ENCODE measurements at regions not wholly inside any gene's neighbourhood (a gene's known extent, or its start where the extent isn't known, plus 50 kb on each side); places are given as distances from the start of the nearest gene placed in this dataset.

- DNase-seq (ENCODE audit: low read depth), result no peak
- no peak overlapping the region for H3K4me3 ChIP-seq (ENCODE audit: low read length)
- TF ChIP-seq, protein P1, sequence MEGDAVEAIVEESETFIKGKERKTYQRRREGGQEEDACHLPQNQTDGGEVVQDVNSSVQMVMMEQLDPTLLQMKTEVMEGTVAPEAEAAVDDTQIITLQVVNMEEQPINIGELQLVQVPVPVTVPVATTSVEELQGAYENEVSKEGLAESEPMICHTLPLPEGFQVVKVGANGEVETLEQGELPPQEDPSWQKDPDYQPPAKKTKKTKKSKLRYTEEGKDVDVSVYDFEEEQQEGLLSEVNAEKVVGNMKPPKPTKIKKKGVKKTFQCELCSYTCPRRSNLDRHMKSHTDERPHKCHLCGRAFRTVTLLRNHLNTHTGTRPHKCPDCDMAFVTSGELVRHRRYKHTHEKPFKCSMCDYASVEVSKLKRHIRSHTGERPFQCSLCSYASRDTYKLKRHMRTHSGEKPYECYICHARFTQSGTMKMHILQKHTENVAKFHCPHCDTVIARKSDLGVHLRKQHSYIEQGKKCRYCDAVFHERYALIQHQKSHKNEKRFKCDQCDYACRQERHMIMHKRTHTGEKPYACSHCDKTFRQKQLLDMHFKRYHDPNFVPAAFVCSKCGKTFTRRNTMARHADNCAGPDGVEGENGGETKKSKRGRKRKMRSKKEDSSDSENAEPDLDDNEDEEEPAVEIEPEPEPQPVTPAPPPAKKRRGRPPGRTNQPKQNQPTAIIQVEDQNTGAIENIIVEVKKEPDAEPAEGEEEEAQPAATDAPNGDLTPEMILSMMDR (IDR thresholded peaks at IDR 0.05; ENCODE audit: insufficient read depth, low read depth, low read length, missing control alignments), result no peak
These were observed 1139.3 kb downstream of the BRD1 start for GRCh38 chr22:48688366-48688765.

- no peak for DNase-seq (ENCODE audit: low read depth)
- no peak overlapping the region for H3K4me3 ChIP-seq (ENCODE audit: low read length)
- TF ChIP-seq, protein P1 (IDR thresholded peaks at IDR 0.05; ENCODE audit: insufficient read depth, low read depth, low read length, missing control alignments), result no peak
These were observed 1140.1 kb downstream of the BRD1 start for GRCh38 chr22:48687606-48688005.

GRCh38 chr22:48686694-48687302, 1140.9 kb downstream of the BRD1 start:
- TF ChIP-seq, protein P1 (IDR thresholded peaks at IDR 0.05; ENCODE audit: insufficient read depth, low read depth, low read length, missing control alignments), result no peak
- no peak overlapping the region for H3K4me3 ChIP-seq (ENCODE audit: low read length)
- no peak for DNase-seq (ENCODE audit: low read depth)

DNA sequence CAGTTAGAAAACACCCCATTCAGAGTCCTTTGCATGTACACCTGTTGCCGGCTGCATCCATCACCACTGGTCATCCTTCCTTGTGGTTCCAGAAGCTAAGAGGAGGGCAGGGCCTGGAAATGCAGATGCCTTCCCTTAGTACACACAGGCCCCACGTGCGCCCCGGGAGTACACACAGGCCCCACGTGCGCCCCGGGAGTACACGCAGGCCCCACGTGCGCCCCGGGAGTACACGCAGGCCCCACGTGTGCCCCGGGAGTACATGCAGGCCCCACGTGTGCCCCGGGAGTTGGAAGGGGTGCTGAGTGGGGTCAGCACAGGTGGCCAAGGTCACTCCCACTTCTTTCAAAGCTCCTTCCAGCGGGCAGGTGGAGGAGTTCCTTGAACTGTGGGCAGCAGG, 1141.9 kb downstream of the BRD1 start:
- H3K4me3 ChIP-seq (ENCODE audit: low read length), result no peak overlapping the region
- TF ChIP-seq, protein P1 (IDR thresholded peaks at IDR 0.05; ENCODE audit: insufficient read depth, low read depth, low read length, missing control alignments), result no peak
- no peak for DNase-seq (ENCODE audit: low read depth)

DNA sequence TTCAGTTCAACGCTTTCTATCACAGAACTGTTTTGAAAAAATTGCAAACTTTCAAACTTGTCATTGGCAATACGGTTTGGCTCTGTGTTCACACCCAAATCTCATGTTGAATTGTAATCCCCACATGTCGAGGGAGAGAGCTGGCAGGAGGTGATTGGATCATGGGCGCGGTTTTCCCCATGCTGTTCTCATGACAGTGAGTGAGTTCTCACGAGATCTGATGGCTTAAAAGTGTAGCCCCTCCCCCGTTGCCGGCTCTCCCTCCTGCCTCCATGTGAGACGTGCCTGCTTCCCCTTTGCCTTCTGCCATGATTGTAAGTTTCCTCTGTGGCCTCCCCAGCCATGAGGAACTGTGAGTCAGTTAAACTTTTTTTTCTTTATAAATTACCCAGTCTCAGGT, 1144.0 kb downstream of the BRD1 start:
- DNase-seq (ENCODE audit: low read depth), result no peak
- TF ChIP-seq, protein P1 (IDR thresholded peaks at IDR 0.05; ENCODE audit: insufficient read depth, low read depth, low read length, missing control alignments), result no peak
- no peak overlapping the region for H3K4me3 ChIP-seq (ENCODE audit: low read length)

DNA sequence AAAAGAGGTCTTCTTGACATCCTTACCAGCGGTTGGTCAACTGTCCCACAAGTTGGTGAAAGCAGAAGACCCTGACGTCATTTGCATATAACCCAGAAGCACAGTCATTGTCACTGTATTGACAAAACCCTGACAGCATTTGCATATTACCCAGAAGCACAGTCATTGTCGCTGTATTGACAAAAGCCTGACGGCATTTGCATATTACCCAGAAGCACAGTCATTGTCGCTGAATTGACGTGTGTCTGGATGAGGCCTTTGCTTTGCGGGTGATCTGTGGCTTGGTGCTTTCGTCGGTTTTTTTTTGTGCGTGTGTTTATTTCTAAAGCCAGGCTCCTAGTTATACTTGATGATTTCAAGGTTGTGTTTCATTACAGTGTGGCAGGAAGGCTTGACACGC, 1145.2 kb downstream of the BRD1 start:
- TF ChIP-seq, protein P1 (IDR thresholded peaks at IDR 0.05; ENCODE audit: insufficient read depth, low read depth, low read length, missing control alignments), result no peak
- no peak for DNase-seq (ENCODE audit: low read depth)
- H3K4me3 ChIP-seq (ENCODE audit: low read length), result no peak overlapping the region

DNA sequence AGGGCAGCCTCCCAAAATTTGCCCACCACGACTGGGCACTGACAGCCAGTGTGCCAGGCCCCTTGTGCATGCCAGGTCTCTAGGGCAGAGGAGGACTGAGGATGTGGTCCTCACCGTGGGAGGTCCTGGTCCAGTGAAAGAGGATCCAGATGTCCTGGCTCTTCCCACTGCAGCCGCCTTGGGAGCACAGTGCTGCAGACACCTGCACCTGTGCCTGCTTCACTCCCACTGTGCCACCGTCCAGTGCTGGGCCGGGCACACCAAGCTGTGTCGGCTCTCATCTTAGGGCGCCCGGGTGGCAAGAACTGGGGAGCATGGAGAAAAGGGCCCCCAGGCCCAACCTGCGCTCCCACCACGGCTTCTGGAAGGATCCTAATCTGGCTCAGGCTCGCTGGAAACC, 1147.1 kb downstream of the BRD1 start:
- DNase-seq (ENCODE audit: low read depth), result no peak
- TF ChIP-seq, protein P1 (IDR thresholded peaks at IDR 0.05; ENCODE audit: insufficient read depth, low read depth, low read length, missing control alignments), result no peak
- H3K4me3 ChIP-seq (ENCODE audit: low read length), result no peak overlapping the region

Measured in epithelial cell of esophagus (primary cell).